HG02852 (cell line): ENCODE measurements at regions not wholly inside any gene's neighbourhood (a gene's known extent, or its start where the extent isn't known, plus 50 kb on each side); places are given as distances from the start of the nearest gene placed in this dataset.

ENCODE experiments used
- ATAC-seq: cut with Tn5 transposase; IDR thresholded peaks from one replicate; pipeline ENCODE4 v1.9.1; 2021; ENCODE audit warnings: mild to moderate bottlenecking, moderate library complexity; ENCODE audit not compliant: unreplicated experiment

DNA sequence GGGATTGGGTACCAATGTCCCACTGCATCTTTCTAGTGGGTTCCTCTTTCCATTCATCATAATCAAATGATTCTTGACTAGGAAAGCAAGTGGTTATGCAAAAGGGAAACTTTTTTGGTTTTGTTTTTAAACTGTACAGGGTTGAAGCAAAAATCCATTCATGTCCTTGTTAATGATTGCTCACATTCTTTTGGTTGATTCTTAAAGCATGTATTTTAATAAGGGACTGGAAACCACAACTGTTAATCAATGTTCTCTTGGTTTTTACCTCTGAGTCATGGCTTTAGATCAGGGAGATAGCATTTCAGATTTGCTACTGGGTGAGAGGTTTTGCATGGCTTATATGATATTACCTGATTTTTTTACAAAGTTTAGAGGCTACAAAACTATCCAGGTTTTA is 371.7 kb upstream of the RGMA start:
- ATAC-seq = no peak

DNA sequence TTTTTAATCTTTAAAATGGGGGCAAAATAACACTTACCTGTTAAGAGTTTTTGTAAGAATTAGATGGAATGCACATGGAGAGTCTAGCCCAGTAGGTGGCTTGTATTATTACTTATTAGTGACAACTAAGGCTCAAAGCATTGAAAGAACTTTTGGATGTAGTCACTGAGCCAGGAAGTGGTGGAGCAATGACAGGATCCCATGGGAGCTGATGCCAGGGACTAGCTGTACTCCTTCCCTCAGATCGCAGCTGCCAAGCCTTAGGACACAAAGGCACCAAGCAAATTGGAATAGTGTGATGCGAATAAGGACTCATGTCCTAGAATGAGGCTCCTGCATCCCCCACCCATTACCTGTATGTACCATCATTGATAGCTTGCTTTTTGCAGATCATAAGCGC is 370.4 kb upstream of the RGMA start:
- no peak for ATAC-seq

DNA sequence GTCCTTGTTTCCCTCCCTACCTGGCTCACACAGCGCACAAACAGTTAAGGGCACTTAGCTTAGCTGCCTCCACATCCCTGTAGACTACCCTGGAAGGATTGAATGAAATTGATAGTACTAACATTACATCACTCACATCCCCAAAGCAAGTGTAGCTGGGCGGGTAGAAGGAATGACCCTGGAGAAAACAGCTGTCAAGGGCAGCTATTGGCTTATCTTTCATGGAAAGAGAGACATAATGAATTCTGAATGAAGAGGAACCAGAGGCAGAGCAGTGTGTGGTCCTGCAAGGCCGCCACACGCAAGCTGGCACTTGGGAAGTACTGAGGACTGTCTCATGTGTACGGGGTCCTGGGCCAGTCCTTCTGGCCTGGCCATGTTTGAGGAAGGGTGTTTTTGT is 369.6 kb upstream of the RGMA start:
- no peak for ATAC-seq

DNA sequence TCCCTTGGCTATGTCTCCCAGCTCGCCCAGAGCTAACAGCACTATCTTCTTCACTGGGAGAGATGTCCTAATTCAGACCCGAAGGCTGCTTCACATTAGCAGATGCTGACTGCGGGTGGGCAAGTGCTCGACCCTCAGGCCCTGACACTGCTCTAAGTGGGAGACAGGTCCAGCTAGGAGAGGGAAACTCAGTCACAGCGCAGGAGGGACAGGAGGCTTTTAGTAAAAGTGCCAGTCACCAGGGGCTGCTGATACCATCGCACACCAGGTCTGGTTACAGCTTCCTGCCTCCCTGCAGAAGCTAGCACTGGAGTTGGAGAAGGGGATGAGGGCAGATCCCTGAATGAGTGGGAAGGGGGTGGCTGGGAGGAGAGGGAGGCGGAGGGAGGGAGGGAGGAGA is 365.8 kb upstream of the RGMA start:
- no peak for ATAC-seq

DNA sequence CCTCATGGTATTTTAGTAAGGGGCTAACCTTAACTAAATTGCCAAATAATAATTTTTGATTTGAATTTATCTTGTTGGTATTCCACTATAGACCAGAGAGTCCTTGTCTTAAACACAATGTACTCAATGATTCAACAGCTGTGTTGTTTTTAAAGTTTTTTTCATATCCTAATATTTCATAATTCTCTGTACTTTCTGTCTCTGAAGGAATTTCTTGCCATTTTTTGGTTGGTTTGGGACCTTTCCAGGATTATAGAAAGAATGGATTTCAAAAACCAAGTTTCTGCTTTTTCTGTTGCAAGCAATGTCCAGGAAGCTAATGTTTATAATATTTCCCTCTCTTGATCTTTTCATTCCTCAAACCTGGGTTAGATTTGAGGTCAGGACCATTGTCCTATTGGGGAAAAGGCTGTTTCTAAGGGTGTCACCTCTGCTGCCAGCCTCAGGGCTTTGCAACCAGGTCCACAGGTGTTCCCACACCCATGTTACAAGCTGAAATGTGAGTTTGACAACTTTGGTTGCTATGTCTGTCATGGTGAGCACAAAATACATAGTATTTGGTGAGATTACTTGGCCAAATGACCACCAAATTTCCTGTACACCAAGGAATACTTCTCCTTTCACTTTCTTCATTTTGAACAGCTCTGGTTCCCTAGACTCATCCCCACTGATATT is 363.7 kb upstream of the RGMA start:
- no peak for ATAC-seq

DNA sequence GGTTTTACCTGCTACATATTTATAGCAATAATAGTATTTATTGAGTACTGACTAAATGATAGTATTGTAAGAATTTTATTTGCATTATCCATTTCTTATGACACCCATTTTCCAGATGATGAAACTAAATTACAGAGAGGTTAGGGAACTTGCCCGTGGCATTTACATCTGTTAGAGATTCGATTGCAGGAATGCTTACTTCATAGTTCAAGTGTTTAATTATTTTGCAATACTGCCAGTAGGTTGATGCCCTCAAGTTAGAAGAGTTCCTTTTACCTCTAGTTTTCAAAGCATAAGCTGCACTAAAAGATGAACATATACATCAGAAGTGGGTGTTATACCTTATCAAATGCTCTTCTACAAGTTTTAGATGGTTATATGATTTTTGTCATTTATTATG is 362.8 kb upstream of the RGMA start:
- ATAC-seq = no peak

DNA sequence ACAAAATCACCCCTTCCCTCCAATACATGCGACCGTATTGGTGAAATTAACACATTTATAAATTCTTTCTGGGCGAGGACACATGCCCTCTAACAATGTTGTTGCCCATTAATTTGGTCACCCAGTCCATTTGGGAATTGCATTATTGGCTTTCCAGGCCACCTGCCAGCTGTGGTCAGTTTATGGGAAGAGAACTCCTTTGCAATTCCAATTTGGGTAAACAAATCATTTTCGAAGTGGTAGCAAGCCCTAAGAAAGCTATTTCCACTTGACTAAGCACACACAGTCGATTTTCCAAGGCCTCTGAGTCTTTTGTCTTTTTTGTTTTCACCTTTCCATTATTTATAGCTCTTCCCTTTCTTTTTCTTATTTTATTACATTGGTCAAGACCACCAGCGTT is 362.3 kb upstream of the RGMA start:
- ATAC-seq = no peak

DNA sequence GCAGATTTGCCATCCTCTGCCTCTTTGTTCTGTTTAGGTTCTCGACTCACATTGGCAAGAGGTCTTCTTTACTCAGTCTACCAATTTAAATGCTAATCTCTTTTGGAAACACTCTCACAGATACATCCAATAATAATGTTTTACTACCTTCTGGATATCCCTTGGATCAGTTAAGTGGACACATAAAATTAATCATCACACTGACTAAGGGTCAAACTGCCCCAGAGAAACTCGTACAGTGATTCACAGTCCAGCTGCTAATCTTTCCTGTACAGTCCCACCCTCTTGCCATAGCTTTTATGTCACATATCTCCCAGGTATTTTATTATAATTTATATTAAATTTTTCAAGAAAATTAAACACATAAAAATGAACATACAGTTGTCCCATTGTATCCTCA is 360.8 kb upstream of the RGMA start:
- ATAC-seq = no peak

DNA sequence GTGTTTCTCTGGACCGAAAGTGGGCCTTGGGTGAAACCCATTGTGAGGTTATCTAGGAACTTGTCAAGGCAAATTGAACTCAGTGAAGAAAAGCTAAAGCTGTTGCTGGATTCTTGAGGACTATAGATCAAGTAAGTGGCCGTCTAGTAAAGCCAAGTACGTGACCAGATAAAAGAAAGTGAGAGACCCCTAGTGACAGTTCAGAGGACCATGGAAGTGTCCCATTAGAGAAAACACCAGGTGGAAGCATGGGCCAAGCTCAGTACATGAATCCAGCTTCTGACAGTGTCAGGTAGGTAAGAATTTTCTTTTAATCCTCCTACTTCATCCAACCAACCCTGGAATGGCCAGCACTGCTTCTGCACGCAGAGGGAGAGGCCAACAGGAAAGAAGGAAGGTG is 349.3 kb upstream of the RGMA start:
- ATAC-seq = no peak

DNA sequence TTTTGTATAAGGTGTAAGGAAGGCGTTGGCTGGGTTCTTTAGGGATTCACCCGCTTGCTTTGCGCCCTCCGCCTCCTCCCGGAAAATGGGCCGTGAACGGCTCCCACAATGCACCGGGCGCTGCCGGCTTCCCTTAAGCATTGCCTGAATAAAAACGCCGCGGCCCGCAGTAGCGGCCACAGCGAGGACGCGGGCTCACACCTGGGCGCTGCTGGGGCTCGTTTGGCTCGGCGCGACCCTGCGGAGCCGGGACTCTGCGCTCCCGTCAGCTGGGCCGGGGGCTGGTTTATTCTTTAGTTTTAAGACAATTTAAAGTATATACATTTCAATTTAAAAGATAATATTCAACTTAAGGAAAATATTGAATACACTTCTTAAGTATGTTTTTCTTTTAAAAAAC is 343.5 kb upstream of the RGMA start:
- no peak for ATAC-seq

DNA sequence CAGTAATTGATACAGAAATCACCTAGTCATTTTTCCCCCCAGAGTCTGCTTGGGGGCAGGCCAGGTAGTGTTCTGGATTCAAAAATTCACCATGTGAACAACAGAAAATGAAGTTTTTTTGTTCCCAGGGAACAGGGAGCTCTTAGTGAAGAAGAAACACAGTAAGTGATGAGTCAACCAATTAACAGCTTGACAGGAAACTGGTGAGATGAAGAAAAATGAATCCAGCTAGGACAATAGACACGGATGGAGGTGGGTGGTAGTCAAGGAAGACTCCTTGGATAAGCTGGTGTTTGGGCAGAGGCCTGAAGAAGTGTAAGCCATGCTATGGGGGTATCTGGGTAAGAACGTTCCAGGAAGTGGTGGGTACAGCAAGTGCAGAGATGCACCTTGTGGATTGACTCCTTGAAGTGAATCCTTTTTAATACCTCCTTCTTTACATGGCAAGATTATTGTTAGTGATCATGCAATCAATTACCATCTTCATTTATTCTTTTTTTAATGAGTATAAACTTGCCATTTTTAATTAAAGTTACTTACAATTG is 339.9 kb upstream of the RGMA start:
- ATAC-seq = no peak

DNA sequence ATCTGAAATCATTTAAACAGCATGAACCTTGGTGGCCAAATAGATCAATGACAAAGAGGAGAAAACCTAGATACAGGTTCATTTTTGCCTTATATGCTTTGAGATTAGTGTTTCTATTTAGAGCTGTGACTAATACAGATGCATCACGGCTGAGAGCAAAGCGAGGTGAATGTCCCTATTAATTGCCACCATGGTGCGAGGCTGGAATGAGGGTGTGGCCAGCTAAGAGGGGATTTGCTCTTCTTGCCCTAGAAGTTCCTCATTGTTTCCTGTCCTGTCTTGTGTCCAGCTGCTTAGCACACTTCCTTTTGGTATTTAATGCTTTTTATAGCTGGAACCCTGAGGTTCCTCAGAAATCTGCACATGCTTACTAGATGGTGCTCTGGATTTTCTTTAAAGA is 339.1 kb upstream of the RGMA start:
- ATAC-seq = no peak

DNA sequence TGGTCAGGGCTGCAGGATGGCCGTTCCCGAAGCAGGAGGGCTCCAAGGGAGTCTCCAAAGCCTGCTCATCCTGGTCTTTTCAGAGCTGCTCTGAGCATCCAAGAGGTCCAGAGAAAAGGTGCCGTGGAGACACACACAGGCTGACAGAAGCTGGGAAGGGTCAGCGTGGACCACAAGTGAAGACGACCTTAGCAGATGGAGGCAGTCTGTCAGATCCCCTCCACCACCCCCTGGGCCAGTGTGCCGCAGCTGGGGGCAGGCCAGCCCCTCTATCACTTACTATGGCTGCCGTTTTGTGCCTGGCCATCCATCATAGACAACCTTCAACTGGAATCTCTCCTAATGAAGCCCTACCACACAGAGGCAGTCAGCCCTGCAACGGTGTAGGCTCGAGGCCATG is 335.1 kb upstream of the RGMA start:
- ATAC-seq = no peak

DNA sequence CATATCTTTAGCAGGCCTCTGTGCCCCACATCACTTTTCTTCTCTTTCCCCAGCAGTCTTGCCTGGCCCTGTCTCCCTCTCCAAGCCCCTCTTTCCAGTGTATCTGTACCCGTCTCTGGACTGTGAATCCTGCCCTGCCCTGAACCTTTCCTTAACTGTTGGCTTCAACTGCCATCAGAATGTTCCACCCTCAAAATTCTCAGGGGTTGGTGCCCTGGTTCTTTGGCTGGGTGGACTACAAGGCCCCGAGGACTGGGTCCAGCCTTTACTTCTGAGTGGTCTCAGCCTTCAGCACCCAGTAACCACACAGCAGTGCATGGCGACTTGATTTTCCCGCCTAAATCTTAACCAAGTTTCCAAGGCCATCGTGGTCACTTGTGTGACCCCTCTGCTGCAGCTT is 333.5 kb upstream of the RGMA start:
- no peak for ATAC-seq

DNA sequence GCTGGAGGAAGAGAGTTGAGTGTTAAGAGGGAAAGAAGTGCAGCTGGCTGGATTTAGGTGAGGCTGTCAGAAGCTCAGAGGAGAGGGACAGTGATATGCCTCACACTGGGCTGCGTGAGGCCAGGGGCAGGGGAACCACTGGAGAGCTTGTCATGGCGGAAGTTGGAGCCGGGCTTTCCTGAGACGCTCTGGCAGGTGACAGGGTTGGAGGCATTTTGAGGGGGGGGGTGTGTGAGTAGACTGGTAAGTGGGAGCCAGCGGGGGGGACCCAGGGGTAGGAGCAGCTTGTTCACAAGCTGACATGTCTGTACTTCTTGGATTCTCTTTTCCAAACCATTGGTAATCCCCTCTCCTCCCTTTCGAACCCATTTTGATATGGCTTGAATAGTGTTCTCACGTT is 331.5 kb upstream of the RGMA start:
- no peak for ATAC-seq

DNA sequence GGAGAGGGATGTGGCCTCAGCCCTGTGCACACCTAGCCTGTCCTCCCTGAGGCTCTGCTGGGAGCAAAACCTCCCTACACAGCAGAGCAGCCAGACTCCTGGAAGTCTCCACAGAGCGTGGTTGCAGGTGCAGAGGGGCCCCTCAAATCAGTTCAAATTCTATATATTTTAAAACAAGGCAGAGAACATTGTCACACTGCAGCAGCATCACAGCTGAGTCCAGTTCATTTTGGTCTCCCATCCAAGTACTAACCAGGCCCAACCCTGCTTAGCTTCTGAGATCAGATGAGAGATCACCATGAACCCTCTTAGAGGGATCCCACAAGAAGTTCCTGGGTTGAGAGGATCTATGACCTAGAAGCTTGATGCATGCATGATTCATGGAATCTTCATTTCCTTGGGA is 331.0 kb upstream of the RGMA start:
- ATAC-seq = no peak

DNA sequence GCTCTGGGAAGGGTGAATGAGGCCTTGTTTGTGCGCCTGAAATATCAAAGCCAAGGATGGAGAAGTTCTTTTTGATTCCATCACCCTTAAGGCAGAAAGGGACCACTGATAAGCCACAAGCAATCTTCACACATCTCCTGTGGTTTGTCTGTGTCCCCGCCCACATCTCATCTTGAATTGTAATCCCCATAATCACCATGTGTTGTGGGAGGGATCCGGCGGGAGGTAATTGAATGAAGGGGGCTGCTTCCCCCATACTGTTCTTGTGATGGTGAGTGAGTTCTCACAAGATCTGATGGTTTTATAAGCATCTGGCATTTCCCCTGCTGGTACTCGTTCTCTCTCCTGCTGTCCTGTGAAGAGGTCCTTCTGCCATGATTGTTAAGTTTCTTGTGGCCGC is 329.6 kb upstream of the RGMA start:
- no peak for ATAC-seq

DNA sequence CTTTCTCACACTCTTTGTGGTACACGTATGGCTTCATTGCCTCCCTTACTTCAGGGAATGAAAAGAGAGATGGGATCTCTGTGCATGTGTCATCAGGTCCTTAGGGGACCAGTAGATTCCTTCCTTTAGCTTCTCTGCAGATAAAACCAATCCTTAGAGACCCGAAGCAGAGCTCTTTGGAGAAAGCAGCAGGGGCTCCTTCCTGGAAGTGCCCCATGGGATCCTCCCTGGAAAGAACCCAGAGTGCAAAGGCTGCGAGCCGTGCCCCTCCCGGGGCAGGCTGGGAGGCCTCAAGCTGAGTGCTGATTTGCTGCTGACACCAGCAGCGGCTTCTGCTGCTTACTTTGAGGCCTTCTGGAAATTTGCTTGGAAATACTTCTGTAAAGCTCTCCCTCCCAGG is 328.6 kb upstream of the RGMA start:
- no peak for ATAC-seq

DNA sequence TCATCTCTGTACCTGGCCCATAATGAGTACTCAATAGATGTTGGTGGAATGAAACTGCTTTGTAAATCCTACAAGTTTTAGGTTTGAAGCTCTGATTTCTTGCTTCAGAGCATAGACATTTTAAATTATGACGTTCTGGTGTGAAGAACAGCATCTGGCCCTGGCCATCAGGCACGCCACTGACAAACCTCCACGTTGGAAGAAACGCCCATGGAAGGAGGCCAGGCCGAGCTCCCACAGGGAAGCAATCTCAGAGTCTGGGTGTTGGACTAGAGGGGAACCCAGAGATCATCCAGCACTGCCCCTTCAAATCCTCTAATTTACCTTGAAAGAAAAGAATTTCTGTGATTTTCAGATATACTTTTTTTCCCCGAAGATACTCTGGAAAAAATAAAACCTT is 328.1 kb upstream of the RGMA start:
- no peak for ATAC-seq

DNA sequence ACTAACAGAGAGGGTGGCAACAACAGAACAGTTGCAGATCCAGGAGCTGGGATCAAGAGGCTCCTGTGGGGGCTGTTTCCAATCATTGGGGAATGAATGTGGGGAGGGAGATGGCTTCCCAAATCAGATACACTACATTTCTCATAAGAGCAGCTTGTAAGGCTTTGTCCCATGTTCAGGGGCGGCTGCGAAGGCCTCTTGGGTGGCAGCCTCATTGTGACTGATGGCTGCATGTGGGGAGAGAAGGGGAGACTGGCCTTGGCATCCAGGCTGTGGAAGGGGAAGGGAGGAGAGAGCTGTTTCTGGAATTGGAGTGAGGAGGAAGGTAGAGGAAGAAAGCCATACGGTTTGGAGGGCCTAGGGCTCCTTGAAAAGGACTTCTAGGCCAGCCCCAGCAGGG is 326.6 kb upstream of the RGMA start:
- no peak for ATAC-seq

DNA sequence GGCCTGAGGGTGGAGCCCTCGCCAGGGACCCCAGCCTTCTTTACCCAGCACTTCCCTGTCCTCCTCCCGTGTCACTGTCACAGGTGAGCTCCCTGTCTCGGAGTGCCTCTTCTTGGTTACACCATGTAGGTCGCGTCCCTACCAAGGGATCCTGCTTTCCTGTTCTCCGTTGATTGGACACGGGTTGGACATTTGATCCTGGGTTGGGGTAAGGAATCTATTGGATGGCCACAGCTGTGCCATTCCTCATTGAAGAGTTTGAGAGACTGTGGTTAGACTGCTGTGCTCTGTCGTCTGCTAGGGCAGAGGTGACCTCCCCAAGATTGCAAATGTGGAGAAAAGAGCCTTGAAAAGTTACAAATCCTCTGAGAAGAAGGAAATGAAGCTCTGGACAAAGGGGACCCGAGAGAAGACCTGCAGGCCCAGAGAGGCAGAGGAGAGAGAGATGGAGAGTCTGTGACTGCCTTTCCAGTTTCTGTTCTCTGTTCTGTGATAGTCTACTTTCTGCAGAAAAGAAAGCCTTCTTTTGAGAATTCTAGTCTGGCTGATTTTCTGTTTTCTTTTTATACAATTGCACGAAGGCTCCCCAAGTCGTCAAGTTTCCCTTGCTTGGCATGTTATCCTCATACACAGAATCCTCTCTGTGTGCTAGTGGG is 325.7 kb upstream of the RGMA start:
- no peak for ATAC-seq

DNA sequence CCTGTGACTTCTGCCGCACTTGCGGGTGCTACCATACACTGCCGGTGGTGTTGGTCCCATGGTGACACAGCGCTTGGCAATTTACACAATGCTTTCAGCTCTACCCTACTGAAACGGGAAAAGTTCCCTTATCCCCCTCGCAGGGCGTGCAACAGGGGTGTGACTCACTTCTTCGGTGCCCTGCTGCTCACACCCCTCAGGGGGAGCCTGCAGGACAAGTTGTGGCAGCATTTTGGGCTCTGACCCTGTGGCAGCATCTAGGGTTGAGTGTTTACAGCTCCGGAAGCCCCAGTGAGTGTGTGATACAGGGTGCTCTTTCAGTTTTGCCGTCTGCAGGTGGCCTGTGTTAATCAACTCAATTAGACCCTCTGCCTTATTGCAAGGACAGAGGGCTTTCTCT is 324.7 kb upstream of the RGMA start:
- ATAC-seq = no peak

DNA sequence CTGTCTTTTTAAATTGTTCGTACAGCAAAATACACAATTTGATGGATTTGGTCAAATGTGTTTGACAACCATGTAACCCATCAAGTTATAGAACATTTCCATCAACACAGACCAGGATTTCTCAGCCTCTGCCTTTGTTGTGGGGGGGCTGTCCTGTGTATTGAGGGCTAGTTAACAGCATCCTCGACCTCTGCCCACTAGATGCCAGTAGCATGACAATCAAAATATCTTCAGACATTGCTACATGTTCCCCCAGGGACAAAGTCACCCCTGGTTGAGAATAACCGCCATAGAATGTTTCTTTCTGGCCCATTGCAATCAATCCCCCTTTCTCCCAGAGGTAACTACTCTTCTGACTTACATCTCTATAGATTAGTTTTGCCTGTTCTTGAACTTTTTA is 310.1 kb upstream of the RGMA start:
- ATAC-seq = no peak
